ENCODE measurements at regions not wholly inside any gene's neighbourhood (a gene's known extent, or its start where the extent isn't known, plus 50 kb on each side); places are given as distances from the start of the nearest gene placed in this dataset.

DNA sequence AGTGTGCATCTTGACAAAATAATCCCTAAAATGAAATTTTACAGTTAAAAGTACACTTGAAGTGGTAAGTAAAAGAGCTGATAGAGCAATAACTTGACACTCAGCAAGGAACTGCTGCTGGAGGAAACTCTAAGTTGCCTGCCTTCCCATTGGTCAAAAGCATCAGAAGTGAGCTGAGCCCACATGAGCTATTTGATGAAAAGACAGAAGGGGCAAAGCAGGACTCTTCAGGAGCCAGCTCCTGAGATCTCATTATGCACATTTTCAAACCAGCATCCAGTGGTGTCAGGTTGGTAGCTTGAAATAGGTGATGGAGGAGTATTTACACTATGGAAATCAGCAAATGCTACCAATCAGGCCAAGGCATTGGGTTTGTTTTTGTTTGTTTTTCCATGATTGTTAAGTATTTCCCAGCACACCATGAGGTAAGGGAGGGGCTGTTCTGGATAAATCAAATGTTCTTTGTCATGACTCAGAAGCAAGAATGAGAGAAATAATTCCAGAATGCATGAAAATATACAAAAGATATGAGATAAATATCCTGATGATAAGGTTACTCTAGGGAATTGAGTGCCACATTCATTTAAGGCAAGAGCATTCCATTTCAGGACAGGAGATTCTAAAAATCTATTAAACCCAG is 316.6 kb downstream of the SNX13 start:
- TF ChIP-seq, protein P1, sequence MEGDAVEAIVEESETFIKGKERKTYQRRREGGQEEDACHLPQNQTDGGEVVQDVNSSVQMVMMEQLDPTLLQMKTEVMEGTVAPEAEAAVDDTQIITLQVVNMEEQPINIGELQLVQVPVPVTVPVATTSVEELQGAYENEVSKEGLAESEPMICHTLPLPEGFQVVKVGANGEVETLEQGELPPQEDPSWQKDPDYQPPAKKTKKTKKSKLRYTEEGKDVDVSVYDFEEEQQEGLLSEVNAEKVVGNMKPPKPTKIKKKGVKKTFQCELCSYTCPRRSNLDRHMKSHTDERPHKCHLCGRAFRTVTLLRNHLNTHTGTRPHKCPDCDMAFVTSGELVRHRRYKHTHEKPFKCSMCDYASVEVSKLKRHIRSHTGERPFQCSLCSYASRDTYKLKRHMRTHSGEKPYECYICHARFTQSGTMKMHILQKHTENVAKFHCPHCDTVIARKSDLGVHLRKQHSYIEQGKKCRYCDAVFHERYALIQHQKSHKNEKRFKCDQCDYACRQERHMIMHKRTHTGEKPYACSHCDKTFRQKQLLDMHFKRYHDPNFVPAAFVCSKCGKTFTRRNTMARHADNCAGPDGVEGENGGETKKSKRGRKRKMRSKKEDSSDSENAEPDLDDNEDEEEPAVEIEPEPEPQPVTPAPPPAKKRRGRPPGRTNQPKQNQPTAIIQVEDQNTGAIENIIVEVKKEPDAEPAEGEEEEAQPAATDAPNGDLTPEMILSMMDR (IDR thresholded peaks at IDR 0.05; ENCODE audit: insufficient read depth, low read length, poor library complexity, severe bottlenecking) = no peak
- no peak for TF ChIP-seq EZH2phosphoT487 (conservative IDR thresholded peaks at IDR 0.05; ENCODE audit: low read length)
